Right lobe of liver (tissue), 4 donors: ENCODE measurements at regions not wholly inside any gene's neighbourhood (a gene's known extent, or its start where the extent isn't known, plus 50 kb on each side); places are given as distances from the start of the nearest gene placed in this dataset.

ENCODE experiments used
- POLR2A ChIP-seq: fragments of 450-650 bp; IDR thresholded peaks from one replicate; pipeline ENCODE4 v1.6.1; 2017; ENCODE audit warnings: antibody characterized with exemption, mild to moderate bottlenecking
- TF ChIP-seq, protein P1 (sequence below), 4 donors: fragments of 200-600 bp in 3 of 4; fragments of 450-650 bp in 1 of 4; IDR thresholded peaks; one replicate each; pipeline versions ENCODE4 v1.5.1 to v1.8.0; 2016 to 2022; ENCODE audit warnings: antibody characterized with exemption in 4 of 4, mild to moderate bottlenecking in 2 of 4
- donor health status: DM: no; HTN: no; CAD: no.
- donor health status: DM: no; HTN: no; CAD: no.
- donor health status: DM: no; HTN: yes; CAD: no.

- TF ChIP-seq POLR2A = no peak
- TF ChIP-seq, protein P1, sequence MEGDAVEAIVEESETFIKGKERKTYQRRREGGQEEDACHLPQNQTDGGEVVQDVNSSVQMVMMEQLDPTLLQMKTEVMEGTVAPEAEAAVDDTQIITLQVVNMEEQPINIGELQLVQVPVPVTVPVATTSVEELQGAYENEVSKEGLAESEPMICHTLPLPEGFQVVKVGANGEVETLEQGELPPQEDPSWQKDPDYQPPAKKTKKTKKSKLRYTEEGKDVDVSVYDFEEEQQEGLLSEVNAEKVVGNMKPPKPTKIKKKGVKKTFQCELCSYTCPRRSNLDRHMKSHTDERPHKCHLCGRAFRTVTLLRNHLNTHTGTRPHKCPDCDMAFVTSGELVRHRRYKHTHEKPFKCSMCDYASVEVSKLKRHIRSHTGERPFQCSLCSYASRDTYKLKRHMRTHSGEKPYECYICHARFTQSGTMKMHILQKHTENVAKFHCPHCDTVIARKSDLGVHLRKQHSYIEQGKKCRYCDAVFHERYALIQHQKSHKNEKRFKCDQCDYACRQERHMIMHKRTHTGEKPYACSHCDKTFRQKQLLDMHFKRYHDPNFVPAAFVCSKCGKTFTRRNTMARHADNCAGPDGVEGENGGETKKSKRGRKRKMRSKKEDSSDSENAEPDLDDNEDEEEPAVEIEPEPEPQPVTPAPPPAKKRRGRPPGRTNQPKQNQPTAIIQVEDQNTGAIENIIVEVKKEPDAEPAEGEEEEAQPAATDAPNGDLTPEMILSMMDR (IDR thresholded peaks at IDR 0.05) = no peak
These were observed 74.0 kb downstream of the TANC2 start for GRCh38 chr17:63039899-63040602.
